Endodermal cell (in vitro differentiated cells): ENCODE measurements at regions not wholly inside any gene's neighbourhood (a gene's known extent, or its start where the extent isn't known, plus 50 kb on each side); places are given as distances from the start of the nearest gene placed in this dataset.

Source experiments
- DNase-seq: peaks from one replicate; pipeline ENCODE4 v3.0.0-alpha.2; 2017
- H3K27ac ChIP-seq: 2 replicates; pipeline ENCODE4 v1.5.1; 2013; ENCODE audit warnings: mild to moderate bottlenecking, low read depth, low read length, moderate library complexity
- H3K27me3 ChIP-seq: 2 replicates; pipeline ENCODE4 v1.6.1; 2013; ENCODE audit warnings: mild to moderate bottlenecking, low read length, moderate library complexity; ENCODE audit not compliant: insufficient read depth, control insufficient read depth, poor library complexity, severe bottlenecking
- H3K36me3 ChIP-seq: 2 replicates; pipeline ENCODE4 v1.7.0; 2013; ENCODE audit warnings: mild to moderate bottlenecking, low read length, moderate library complexity; ENCODE audit not compliant: control insufficient read depth, insufficient read depth
- H3K4me1 ChIP-seq: one replicate; pipeline ENCODE4 v1.7.0; 2013; ENCODE audit warnings: low read length; ENCODE audit not compliant: control insufficient read depth, insufficient read depth
- H3K4me3 ChIP-seq: 2 replicates; pipeline ENCODE4 v1.5.1; 2013; ENCODE audit warnings: mild to moderate bottlenecking, low read length, moderate library complexity
- H3K9ac ChIP-seq: 2 replicates; pipeline ENCODE4 v1.6.1; 2013; ENCODE audit warnings: mild to moderate bottlenecking, low read length, moderate library complexity; ENCODE audit not compliant: poor library complexity, severe bottlenecking; ENCODE audit errors: extremely low read depth
- H3K9me3 ChIP-seq: 2 replicates; pipeline ENCODE4 v1.6.1; 2013; ENCODE audit warnings: mild to moderate bottlenecking, low read length, moderate library complexity; ENCODE audit not compliant: control insufficient read depth
- H3K27ac Mint-ChIP-seq: 2 replicates; pipeline ENCODE4 v1.8.0; 2020; ENCODE audit warnings: mixed read lengths
- H3K27me3 Mint-ChIP-seq: 2 replicates; pipeline ENCODE4 v1.8.0; 2021; ENCODE audit warnings: mild to moderate bottlenecking, mixed read lengths; ENCODE audit not compliant: insufficient read depth
- H3K36me3 Mint-ChIP-seq: 2 replicates; pipeline ENCODE4 v1.8.0; 2020; ENCODE audit warnings: low read depth, mixed read lengths
- H3K4me1 Mint-ChIP-seq: 2 replicates; pipeline ENCODE4 v1.8.0; 2020; ENCODE audit warnings: mixed read lengths
- H3K4me3 Mint-ChIP-seq: 2 replicates; pipeline ENCODE4 v1.8.0; 2020; ENCODE audit warnings: mild to moderate bottlenecking, moderate library complexity, mixed read lengths
- H3K9me3 Mint-ChIP-seq: 2 replicates; pipeline ENCODE4 v1.8.0; 2020; ENCODE audit warnings: mild to moderate bottlenecking, mixed read lengths
- CTCF ChIP-seq: fragments of 200-600 bp; sonication (generic); conservative IDR thresholded peaks from 2 replicates; pipeline ENCODE4 v1.5.0; 2021; ENCODE audit warnings: antibody characterized with exemption, mild to moderate bottlenecking
- WGBS, 2 experiments: methylation state at CpG; one replicate each; pipeline versions ENCODE4 v1.1.5 to v1.1.7; 2013; ENCODE audit warnings: missing lambda C conversion rate in 2 of 2, mixed read lengths in 1 of 2; ENCODE audit not compliant: insufficient coverage in 1 of 2, insufficient read length in 1 of 2; 5-methylcytosine and 5-hydroxymethylcytosine counted together

- Mint-ChIP-seq H3K36me3 (no peaks in the 10 kb centered on the region), H3K27ac (no peak overlapping the region), H3K4me1 (peaks cover 24% of the 10 kb centered on the region), H3K9me3 (no peaks in the 10 kb centered on the region), H3K27me3 (no peaks in the 10 kb centered on the region), H3K4me3 (no peak overlapping the region)
- 94% methylated on average over 2 of the region's 2 CpGs; no CpG with 5 or more reads in 1 of the 2 experiments for WGBS, 2 experiments
- Histone ChIP-seq H3K9me3 (no peaks in the 10 kb centered on the region), H3K4me3 (no peak overlapping the region), H3K27me3 (no peaks in the 10 kb centered on the region), H3K9ac (no peak overlapping the region), H3K4me1 (peaks cover 13% of the 10 kb centered on the region), H3K36me3 (no peaks in the 10 kb centered on the region), H3K27ac (no peak overlapping the region)
- DNase-seq = no peak
- TF ChIP-seq CTCF = no peak
Measured at GRCh38 chr7:25727876-25728275, 424.1 kb upstream of the NFE2L3 start.

- peaks cover 8% of the 10 kb centered on the region for H3K4me1 ChIP-seq
- H3K27ac Mint-ChIP-seq = no peak overlapping the region
- H3K9ac ChIP-seq = no peak overlapping the region
- no peak overlapping the region for H3K4me3 ChIP-seq
- H3K27ac ChIP-seq = no peak overlapping the region
- H3K9me3 Mint-ChIP-seq = no peaks in the 10 kb centered on the region
- no peak for TF ChIP-seq CTCF
- WGBS, 2 experiments = 78 to 87% methylated on average over 5 to 8 of the region's 8 CpGs
- no peak overlapping the region for H3K4me3 Mint-ChIP-seq
- no peaks in the 10 kb centered on the region for H3K36me3 Mint-ChIP-seq
- no peaks in the 10 kb centered on the region for H3K27me3 Mint-ChIP-seq
- H3K36me3 ChIP-seq = no peaks in the 10 kb centered on the region
- no peaks in the 10 kb centered on the region for H3K27me3 ChIP-seq
- no peak for DNase-seq
- peaks cover 12% of the 10 kb centered on the region for H3K4me1 Mint-ChIP-seq
- H3K9me3 ChIP-seq = no peaks in the 10 kb centered on the region
Measured at GRCh38 chr7:25731068-25731845, 420.7 kb upstream of the NFE2L3 start.

- no peak for TF ChIP-seq CTCF
- no peak overlapping the region for H3K9ac ChIP-seq
- H3K9me3 ChIP-seq = no peaks in the 10 kb centered on the region
- no peaks in the 10 kb centered on the region for H3K36me3 ChIP-seq
- H3K27ac ChIP-seq = no peak overlapping the region
- H3K4me1 Mint-ChIP-seq = peaks cover 6% of the 10 kb centered on the region
- WGBS, 2 experiments = 83 to 84% methylated on average over 2 to 3 of the region's 3 CpGs
- no peak overlapping the region for H3K27ac Mint-ChIP-seq
- H3K4me3 Mint-ChIP-seq = no peak overlapping the region
- no peaks in the 10 kb centered on the region for H3K27me3 Mint-ChIP-seq
- no peak for DNase-seq
- no peaks in the 10 kb centered on the region for H3K36me3 Mint-ChIP-seq
- no peaks in the 10 kb centered on the region for H3K27me3 ChIP-seq
- H3K4me1 ChIP-seq = peaks cover 4% of the 10 kb centered on the region
- H3K9me3 Mint-ChIP-seq = no peaks in the 10 kb centered on the region
- no peak overlapping the region for H3K4me3 ChIP-seq
Measured at GRCh38 chr7:25731846-25732245, 420.2 kb upstream of the NFE2L3 start.
